NCI-H526 treated with DMSO at 0.1 percent for 48 hours (cell line): ENCODE measurements at regions not wholly inside any gene's neighbourhood (a gene's known extent, or its start where the extent isn't known, plus 50 kb on each side); places are given as distances from the start of the nearest gene placed in this dataset.

Source experiments
- DNase-seq: peaks from one replicate; lab custom pipeline; 2025; lab: John Stamatoyannopoulos, UW

- DNase-seq, result no peak
These were observed 88.2 kb upstream of the DAP start for GRCh38 chr5:10849278-10849677.

- DNase-seq, result no peak
These were observed 83.0 kb upstream of the DAP start for GRCh38 chr5:10844016-10844415.

GRCh38 chr5:10842823-10843222, 81.8 kb upstream of the DAP start:
- no peak for DNase-seq

- DNase-seq, result no peak
These were observed 79.0 kb upstream of the DAP start for GRCh38 chr5:10839916-10840599.

- no peak for DNase-seq
These were observed 78.1 kb upstream of the DAP start for GRCh38 chr5:10839118-10839517.

GRCh38 chr5:10838038-10838437, 77.0 kb upstream of the DAP start:
- DNase-seq, result no peak

GRCh38 chr5:10836986-10837385, 76.0 kb upstream of the DAP start:
- DNase-seq, result no peak

GRCh38 chr5:10834695-10835094, 73.7 kb upstream of the DAP start:
- DNase-seq, result no peak

GRCh38 chr5:10832987-10833386, 72.0 kb upstream of the DAP start:
- DNase-seq, result no peak

GRCh38 chr5:10832421-10832820, 71.4 kb upstream of the DAP start:
- no peak for DNase-seq

- DNase-seq, result no peak
These were observed 70.4 kb upstream of the DAP start for GRCh38 chr5:10831419-10831818.

GRCh38 chr5:10828241-10828640, 67.2 kb upstream of the DAP start:
- DNase-seq, result no peak

GRCh38 chr5:10827571-10827970, 66.5 kb upstream of the DAP start:
- no peak for DNase-seq

- no peak for DNase-seq
These were observed 65.9 kb upstream of the DAP start for GRCh38 chr5:10826971-10827370.

GRCh38 chr5:10825897-10826644, 65.0 kb upstream of the DAP start:
- DNase-seq, result no peak

GRCh38 chr5:10812218-10812617, 51.2 kb upstream of the DAP start:
- DNase-seq, result no peak
